Uterus (tissue), 3 donors: ENCODE measurements at regions not wholly inside any gene's neighbourhood (a gene's known extent, or its start where the extent isn't known, plus 50 kb on each side); places are given as distances from the start of the nearest gene placed in this dataset.

Experiments
- DNase-seq, 2 donors: peaks; one replicate each; pipeline ENCODE4 v3.0.0-alpha.2; 2019 to 2020
- H3K27ac ChIP-seq, 2 donors: fragments of 200-600 bp; sonication (generic); 1 replicate in 1 of 2; 2 replicates in 1 of 2; pipeline ENCODE4 v1.5.1; 2016 to 2018
- H3K27me3 ChIP-seq, 2 donors: fragments of 200-600 bp; sonication (generic); one replicate each; pipeline ENCODE4 v1.5.1; 2018 to 2019; ENCODE audit warnings: control low read depth in 1 of 2
- H3K36me3 ChIP-seq, 2 donors: fragments of 200-600 bp; sonication (generic); one replicate each; pipeline ENCODE4 v1.5.1; 2019; ENCODE audit warnings: control low read depth in 1 of 2
- H3K4me1 ChIP-seq, 2 donors: fragments of 200-600 bp; sonication (generic); one replicate each; pipeline ENCODE4 v1.5.1; 2018 to 2019; ENCODE audit warnings: control low read depth in 1 of 2
- H3K4me3 ChIP-seq, 2 donors: fragments of 200-600 bp; sonication (generic); 1 replicate in 1 of 2; 2 replicates in 1 of 2; pipeline ENCODE4 v1.5.1; 2018 to 2019; ENCODE audit warnings: mild to moderate bottlenecking in 1 of 2
- H3K9me3 ChIP-seq, 2 donors: fragments of 200-600 bp; sonication (generic); one replicate each; pipeline ENCODE4 v1.5.1; 2019; ENCODE audit warnings: control low read depth in 1 of 2
- CTCF ChIP-seq, 4 experiments: fragments of 200-600 bp in 2 of 4; fragments of 450-650 bp in 2 of 4; sonication (generic) in 2 of 4; IDR thresholded peaks; one replicate each; pipeline ENCODE4 v1.5.1; 2016 to 2019; ENCODE audit warnings: antibody characterized with exemption in 4 of 4, mild to moderate bottlenecking in 2 of 4, moderate library complexity in 1 of 4
- POLR2A ChIP-seq, 2 donors: fragments of 450-650 bp; IDR thresholded peaks; one replicate each; pipeline ENCODE4 v1.6.1; 2016; ENCODE audit warnings: antibody characterized with exemption in 2 of 2, mild to moderate bottlenecking in 1 of 2, moderate library complexity in 1 of 2
- intact Hi-C: fragments of 100-400 bp; cut with DNase I; formaldehyde crosslinking; loops from one replicate; pipeline ENCODE4 v1.15.1; 2023; ENCODE audit warnings: low total_unique reads
- donor health status: DM: yes; HTN: yes; CAD: no.

- H3K4me1 ChIP-seq = no peaks in the 10 kb centered on the region
- TF ChIP-seq CTCF (IDR thresholded peaks at IDR 0.05) (no peak), POLR2A (IDR thresholded peaks at IDR 0.05) (no peak)
- H3K9me3 ChIP-seq = no peaks in the 10 kb centered on the region
- intact Hi-C loops = no loop called here
- H3K36me3 ChIP-seq = no peaks in the 10 kb centered on the region
- DNase-seq = no peak
- no peak overlapping the region for H3K4me3 ChIP-seq
- no peak overlapping the region for H3K27ac ChIP-seq
- no peaks in the 10 kb centered on the region for H3K27me3 ChIP-seq
Measured at GRCh38 chr1:8211251-8211882, 106.5 kb upstream of the SLC45A1 start.

GRCh38 chr1:8207202-8207601 is 110.7 kb upstream of the SLC45A1 start:
- no peaks in the 10 kb centered on the region for H3K9me3 ChIP-seq
- intact Hi-C loops = no loop called here

GRCh38 chr1:8206391-8206790 is 111.5 kb upstream of the SLC45A1 start:
- H3K27ac ChIP-seq = peak overlapping the region; percentile 39 to 94
- intact Hi-C loops = no loop called here
- no peak for TF ChIP-seq CTCF (IDR thresholded peaks at IDR 0.05)
- TF ChIP-seq POLR2A (IDR thresholded peaks at IDR 0.05) = no peak
- peaks cover 9 to 14% of the 10 kb centered on the region in 2 donors for H3K4me1 ChIP-seq
- H3K27me3 ChIP-seq = no peaks in the 10 kb centered on the region
- no peak overlapping the region for H3K4me3 ChIP-seq
- H3K36me3 ChIP-seq = no peaks in the 10 kb centered on the region
- DNase-seq = no peak
- H3K9me3 ChIP-seq = no peaks in the 10 kb centered on the region

More at GRCh38 chr1:8207202-8207601, 110.7 kb upstream of the SLC45A1 start:
- DNase-seq = no peak
- no peak overlapping the region for H3K4me3 ChIP-seq
- no peak for TF ChIP-seq CTCF (IDR thresholded peaks at IDR 0.05)
- TF ChIP-seq POLR2A (IDR thresholded peaks at IDR 0.05) = no peak
- H3K36me3 ChIP-seq = no peaks in the 10 kb centered on the region
- H3K27ac ChIP-seq = no peak overlapping the region
- H3K27me3 ChIP-seq = no peaks in the 10 kb centered on the region
- peaks cover 9 to 14% of the 10 kb centered on the region in 2 donors for H3K4me1 ChIP-seq

- Histone ChIP-seq H3K4me1 (peaks cover 9 to 14% of the 10 kb centered on the region in 2 donors), H3K4me3 (no peak overlapping the region), H3K36me3 (no peaks in the 10 kb centered on the region), H3K27me3 (no peaks in the 10 kb centered on the region), H3K9me3 (no peaks in the 10 kb centered on the region), H3K27ac (peak overlapping the region; percentile 88 to 94)
- TF ChIP-seq POLR2A (IDR thresholded peaks at IDR 0.05) (no peak), CTCF (IDR thresholded peaks at IDR 0.05) (no peak)
- intact Hi-C loops = no loop called here
- no peak for DNase-seq
Measured at GRCh38 chr1:8205771-8206170, 112.1 kb upstream of the SLC45A1 start.

GRCh38 chr1:8204826-8205225 is 113.1 kb upstream of the SLC45A1 start:
- TF ChIP-seq CTCF (IDR thresholded peaks at IDR 0.05) (no peak), POLR2A (IDR thresholded peaks at IDR 0.05) (no peak)
- H3K4me1 ChIP-seq = peaks cover 9 to 14% of the 10 kb centered on the region in 2 donors
- H3K4me3 ChIP-seq = no peak overlapping the region
- DNase-seq = no peak
- no peaks in the 10 kb centered on the region for H3K36me3 ChIP-seq
- no peaks in the 10 kb centered on the region for H3K27me3 ChIP-seq
- intact Hi-C loops = no loop called here
- H3K27ac ChIP-seq = peak overlapping the region; percentile 88 to 94
- no peaks in the 10 kb centered on the region for H3K9me3 ChIP-seq
